ENCODE measurements at regions not wholly inside any gene's neighbourhood (a gene's known extent, or its start where the extent isn't known, plus 50 kb on each side); places are given as distances from the start of the nearest gene placed in this dataset.
"Not testable (repeated sequence)": the region's sequence is repeated elsewhere in the genome, so short reads cannot be mapped to it uniquely, and the experiment has no call there.

DNA sequence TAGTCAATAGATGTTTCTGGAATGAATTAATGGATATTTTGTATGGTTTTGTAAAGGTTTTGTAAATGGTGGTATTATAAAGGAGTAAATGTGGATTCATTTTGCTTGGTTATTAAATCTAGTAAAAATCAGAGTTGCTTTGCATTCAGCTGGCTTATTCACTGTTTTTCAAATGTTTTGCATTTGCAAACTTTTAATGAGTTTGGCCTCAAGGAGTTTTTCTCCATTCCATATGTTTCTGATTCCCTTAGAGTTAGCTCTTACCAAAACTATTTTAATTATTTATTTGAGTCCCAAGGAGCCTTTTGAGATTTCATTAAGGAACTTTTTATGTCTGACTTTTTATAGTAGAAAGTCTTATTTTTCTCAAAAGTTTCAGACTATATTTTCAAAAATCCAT, 992.2 kb downstream of the DIPK2A start:
- DNase-seq, result no peak

DNA sequence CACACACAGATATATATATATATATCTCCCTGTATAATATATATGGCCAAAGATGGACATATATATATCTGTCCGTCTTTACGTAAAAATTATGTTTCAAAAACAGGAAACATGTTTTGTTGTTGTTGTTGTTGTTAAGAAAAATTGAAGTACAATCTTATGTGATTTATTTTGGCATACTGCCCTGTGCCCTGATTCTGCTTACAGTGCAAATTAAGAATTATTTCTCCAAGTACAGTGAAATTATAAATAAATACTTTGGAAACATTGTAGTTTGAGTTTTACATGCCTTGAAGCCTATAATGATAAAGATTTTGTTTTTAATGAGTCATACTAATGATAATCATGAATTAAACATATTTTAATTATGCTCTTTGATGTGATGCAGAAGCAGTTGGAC, 994.9 kb downstream of the DIPK2A start:
- DNase-seq, result no peak

DNA sequence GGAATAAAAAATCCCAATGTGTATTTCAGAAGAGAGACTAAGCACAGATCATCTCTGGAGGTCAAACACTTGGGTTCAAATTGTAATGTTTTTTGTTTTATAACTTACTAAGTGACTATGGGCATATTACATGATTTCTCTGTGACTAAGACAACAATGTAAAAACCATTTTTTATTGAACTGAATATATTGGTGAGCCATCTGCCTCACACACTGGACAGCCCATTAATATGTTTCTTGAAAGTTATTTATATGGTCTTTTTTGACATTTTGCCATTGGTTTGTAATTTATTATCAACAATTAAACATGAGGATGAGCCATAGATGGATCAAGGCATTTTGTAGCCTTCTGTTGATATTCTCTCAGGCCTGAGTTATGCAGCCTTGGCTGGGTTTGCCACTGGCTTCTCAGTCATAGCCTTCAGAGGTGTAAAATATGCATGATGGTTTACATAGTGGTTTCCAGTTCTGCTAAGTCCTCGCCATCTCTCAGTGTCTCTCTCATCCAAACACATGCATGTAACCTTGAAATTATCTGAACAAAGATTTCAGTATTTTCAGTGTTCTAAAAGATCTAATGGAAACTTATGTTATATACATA, 997.2 kb downstream of the DIPK2A start:
- DNase-seq, result no peak

DNA sequence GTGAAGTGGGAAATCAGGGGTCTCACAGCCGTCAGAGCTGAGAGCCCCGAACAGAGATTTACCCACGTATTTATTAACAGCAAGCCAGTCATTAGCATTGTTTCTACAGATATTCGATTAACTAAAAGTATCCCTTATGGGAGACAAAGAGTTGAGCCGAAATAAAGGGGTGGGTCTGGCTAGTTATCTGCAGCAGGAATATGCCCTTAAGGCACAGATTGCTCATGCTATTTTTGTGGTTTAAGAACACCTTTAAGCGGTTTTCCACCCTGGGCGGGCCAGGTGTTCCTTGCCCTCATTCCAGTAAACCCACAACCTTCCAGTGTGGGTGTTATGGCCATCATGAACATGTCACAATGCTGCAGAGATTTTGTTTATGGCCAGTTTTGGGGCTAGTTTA, 1012.9 kb downstream of the DIPK2A start:
- not testable (repeated sequence) for DNase-seq

DNA sequence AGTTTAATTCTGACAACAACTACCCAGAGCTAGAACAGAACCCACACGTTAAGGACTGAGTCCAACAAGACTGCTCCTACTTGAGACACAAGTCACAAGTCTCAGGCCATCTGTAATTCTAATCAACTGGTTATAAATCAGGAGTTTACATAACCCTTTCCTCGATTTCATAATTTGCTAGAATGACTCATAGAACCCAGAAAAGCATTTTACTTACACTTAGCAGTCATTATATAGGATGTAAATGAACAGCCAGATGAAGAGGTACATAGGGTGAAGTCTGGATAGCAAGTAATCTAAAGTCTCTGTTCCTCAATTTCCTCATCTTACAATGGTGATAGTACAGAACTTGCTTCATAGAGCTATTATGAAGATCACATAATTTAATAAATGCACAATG, 1018.2 kb downstream of the DIPK2A start:
- no peak for DNase-seq

DNA sequence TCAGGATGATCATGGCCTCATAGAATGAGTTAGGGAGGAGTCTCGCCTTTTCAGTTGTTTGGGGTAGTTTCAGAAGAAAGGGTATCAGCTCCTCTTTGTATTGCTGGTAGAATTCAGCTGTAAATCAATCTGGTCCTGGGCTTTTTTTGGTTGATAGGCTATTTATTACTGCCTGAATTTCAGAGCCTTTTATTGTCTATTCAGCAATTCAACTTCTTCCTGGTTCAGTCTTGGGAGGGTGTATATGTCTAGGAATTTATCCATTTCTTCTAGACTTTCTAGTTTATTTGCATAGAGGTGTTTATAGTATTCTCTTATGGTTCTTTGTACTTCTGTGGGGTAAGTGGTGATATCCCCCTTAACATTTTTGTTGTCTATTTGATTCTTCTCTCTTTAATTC, 1024.2 kb downstream of the DIPK2A start:
- no peak for DNase-seq

DNA sequence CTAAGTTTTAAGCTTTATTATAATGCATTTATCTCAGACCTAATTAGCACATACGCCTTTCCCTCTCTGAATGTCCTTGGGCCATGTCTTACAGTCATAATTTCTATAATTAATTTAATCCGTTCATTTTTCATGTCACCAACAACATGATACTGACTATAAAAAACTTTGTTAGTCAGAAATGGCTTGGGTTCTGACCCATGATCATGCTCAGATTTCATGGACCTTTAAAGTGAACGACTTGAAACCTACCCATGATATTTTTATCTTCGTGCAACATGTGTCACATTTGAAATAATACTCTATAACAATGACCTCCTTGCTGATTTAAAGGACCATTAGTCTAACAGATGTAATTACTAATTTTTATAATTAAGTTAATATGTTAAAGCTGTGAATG, 1033.8 kb downstream of the DIPK2A start:
- no peak for DNase-seq

DNA sequence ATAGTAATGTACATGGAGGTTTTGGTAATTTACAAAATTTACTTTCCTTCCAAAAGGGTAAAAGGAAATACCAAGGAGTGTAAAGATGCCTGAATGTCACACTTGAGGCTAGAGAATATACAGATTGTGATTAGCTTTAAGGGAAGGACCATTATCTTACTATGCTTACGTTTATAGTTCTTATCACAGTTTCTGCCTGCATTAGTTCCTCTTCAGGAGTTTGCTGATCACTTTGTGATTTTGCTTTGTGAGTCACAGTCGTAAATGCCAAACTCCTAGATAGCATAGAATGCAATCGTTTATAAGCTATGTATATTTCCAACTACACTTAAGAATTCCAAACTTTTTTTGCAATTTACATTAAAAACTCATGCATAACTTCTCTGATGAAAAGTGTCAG, 1034.6 kb downstream of the DIPK2A start:
- DNase-seq, result no peak

DNA sequence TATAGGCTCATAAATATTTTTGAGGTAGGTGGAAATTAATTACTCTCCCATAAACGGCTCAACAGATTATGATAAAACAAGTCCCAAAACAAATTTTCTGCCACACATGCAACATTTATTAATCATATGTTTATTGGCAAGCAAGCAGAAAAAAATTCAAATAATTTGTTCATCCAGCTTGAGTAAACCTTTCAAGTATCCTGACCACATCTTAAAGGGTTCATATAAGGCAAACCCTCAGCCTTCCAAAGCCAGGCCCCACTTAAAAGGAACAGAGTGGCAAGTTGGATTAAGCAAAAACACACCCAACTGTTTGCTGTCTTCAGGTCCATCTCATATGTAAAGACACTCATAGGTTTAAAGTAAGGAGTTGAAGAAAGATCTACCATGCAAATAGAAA, 1042.3 kb downstream of the DIPK2A start:
- DNase-seq, result no peak

DNA sequence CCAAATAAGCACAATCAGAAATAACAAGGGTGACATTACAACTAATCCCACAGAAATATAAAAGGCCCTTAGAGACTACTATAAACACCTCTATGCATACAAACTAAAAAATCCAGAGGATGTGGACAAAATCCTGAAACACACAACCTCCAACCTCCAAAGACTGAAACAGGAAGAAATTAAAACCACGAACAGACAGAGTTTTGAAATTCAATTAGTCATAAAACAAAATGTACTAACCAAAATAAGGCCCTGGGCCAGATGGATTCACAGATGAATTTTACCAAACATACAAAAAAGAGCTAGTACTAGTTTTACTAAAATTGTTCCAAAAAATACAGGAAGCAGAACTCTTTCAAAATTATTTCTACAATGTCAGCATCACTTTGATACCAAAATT, 1043.6 kb downstream of the DIPK2A start:
- no peak for DNase-seq

DNA sequence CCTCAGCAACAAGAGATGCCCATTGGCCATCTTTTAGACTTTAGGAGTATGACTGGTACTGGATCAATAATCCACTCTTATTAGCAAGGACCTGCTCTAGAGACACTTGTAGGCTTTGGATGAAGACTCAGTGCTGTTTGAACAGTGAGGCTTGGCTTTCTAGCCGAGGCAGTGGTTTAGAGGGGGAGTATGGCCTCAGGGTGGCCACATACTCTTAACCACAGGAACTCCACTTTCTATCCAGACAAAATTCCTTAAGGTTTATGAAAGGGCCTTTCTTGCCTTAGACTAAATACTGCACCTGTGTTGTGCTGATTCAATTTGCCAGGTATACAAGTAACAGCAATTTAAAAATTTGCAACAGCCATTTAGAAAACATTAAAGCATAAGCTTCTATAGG, 1046.3 kb downstream of the DIPK2A start:
- DNase-seq, result no peak

DNA sequence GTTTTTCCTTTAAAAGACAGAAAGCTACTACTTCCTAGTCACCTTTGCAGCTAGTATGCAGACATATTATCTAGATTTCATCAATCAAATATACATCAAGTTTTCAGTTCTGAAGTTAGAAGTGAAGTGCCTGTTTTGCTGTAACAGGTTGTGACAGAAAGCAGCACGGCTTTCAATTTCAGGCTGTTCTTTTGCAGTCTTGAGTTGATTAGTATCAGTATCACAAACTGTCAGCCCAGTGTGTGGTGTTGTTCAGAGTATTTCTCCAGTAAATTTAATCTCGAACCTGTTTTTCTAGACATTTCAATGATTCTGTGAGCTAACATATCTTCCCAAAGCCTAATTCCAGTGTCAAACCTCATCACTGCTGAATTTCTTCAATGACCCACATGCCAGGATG, 1050.8 kb downstream of the DIPK2A start:
- no peak for DNase-seq

DNA sequence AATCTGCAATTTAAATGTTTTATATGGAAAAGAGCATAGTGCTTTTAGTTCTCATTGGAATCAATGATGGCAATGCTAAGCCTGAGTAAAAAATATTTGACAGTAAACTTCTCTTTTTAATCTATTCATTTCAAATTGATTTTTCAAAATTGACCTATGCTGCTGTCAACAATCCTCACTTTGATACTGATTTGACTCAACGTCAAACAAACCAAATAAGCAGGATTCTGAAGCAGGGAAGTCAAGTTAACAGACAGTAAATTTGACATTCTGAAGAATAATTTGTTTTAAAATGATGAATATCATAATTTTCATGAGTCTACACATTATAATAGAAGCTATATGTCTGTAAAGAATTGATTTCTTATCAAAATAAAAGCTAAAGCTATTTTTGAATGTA, 1053.1 kb downstream of the DIPK2A start:
- DNase-seq, result no peak

DNA sequence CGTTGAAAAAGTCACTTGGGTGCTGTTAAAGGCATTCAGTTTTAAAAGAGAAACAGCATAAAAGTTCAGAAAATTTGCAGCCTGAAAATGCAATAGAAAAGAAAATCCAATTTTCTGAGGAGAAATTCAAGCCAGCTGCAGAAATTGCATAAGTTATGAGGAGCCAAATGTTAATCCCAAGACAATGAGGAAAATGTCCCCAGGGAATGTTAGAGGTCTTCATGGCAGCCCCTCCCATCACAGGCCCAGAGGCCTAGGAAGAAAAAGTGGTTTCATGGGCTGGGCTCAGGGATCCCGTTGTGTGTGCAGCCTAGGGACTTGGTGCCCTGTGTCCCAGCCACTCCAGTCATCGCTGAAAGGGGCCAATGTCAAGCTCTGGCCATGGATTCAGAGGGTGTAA, 1055.6 kb downstream of the DIPK2A start:
- not testable (repeated sequence) for DNase-seq

DNA sequence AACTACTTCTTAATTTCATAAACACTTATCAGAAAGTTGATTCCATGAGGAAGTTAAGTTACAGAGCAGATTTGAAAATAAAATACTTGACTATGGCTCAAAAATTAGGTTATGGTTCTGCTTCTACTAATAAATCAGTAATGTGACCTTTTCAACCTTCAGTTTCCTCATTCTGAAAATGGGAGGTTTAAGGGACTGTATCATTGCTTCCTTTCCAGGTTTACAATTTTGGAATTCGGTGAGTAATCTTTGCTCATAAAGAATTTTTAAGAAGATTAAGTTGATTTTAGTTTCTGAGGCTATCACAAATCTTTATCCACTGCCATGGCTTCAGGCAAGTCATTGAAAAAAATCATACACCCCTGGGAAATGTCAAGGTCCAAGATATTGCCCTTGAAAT, 1061.2 kb downstream of the DIPK2A start:
- DNase-seq, result no peak

DNA sequence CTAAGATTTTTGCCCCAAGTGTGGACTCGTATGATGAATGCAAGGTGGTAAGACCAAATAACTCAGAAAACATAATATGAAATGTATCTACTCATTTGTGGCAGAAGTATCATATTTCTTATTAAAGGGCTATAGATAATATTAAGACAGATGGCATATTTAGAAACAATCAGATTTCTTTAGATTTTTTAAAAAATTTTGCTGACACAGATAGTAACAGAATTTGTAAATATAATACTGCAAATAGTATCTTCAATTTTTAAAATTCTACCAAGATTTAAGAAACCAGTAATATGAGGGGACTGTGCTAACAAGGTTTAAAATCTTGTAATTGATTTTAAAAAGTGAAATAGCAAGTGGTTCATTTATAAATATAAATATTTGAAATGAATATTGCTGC, 1064.1 kb downstream of the DIPK2A start:
- DNase-seq, result no peak

DNA sequence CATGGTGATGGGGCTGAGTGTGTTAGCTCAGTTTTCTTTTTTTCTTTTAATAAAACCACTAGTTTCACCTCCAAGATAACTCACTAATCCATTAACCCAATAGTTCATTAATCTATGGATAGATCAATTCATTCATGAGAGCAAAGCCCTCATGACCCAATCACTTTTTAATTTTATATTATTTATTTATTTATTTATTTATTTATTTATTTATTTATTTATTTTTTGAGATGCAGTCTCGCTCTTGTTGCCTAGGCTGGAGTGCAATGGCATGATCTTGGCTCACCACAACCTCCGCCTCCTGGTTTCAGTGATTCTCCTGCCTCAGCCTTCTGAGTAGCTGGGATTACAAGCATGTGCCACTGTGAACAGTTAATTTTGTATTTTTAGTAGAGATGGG, 1082.4 kb downstream of the DIPK2A start:
- not testable (repeated sequence) for DNase-seq

DNA sequence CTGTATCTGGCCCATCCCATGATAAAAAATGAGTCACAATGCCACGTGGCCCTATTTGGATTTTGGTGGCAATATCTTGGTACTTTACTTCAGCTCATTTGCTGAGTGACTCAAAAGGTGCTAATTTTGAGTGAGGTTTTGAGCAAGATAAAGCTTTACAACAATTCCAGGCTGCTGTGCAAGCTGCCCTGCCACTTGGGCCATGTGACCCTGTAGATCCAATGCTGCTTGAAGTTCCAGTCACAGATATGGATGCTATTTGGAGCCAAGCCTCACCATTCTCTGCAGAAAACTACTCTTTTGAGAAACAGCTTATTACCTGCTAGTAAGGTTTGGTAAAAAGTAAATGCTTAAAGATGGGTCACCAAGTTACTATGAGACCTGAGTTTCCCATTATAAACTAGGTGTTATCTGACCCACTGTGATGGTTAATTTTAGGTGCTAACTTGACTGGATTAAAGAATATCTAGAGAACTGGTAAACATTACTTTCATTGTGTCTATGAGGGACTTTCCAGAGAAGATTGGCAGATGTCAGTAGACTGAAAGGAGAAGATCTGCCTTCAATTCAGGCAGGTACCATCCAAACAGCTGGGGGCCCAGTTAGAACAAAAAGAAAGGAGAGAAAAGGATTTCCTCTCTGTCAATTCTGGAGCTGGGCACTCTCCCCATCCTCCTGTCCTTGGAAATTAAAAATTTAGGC, 1083.9 kb downstream of the DIPK2A start:
- DNase-seq, result no peak

DNA sequence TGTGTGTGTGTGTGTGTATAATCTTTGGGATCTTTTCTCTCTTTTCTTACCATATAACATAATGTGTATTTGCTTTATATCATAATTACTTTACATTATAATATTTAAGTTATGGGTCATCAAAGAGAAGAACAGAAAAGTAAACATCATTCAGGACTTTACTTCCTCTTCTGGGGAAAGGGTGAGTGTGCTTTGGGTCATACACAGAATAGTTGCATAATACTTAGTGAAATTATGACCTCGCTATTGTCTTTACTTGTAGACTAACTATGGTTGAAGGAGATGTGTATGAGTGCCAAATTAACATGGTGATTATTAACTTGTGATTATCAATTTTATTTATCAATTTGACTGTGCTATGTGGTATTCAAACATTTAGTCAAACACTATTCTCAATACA, 1086.9 kb downstream of the DIPK2A start:
- DNase-seq, result no peak

DNA sequence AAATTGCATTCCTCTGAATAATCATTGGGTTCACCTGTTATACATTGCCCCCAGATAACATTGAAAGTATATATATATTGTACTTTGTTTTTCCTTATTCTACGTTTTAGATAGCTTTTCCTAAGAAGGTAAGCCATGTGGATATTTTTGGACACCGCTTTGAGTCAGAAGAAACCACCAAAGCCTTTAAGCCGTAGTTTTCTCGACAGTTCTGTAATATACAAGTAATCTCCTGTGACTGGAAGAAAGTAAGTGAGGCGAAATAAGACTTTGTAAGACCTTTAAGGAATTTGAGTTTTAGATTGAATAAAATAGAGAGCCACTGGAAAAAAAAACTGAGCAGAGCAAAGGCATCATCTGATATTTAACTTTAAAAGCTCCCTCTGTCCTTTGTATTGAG, 1092.0 kb downstream of the DIPK2A start:
- DNase-seq, result no peak

DNA sequence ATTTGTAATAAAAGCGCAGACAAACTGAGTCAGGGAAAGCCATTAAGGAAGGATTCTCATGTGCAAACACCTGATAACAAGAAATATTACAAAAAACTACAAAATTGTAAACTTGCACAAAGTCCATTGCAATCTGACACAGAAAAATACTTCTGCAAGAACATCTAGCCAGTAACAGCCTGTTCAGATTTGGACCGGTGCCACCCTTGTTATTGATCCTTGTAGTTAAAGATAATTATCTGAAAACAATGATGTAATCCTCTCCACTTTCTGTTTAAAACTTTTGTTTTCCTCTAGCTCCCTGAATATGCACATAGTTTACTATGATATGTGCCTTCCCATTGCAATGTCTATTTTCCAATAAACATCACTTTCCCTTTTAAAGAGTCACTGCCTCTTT, 1090.2 kb downstream of the PLOD2 start:
- DNase-seq, result no peak

DNA sequence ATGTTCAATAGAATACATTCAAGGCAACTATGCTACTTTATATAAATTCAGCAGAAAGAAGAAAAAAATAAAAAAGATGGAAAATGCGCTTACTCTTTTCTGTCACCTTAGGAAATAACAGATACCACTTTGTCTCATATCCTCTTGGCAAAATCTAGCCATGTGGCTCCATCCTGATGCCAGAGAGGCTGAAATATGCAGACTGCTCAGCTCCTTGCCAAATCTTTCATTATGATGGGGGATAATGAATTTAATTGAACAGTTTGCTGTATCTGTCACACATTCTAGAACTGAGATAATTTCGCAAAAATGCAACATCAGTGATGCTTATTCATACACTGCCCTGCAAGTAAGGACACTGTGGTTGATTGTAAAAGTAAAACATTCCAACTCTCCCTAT, 1081.5 kb downstream of the PLOD2 start:
- no peak for DNase-seq

DNA sequence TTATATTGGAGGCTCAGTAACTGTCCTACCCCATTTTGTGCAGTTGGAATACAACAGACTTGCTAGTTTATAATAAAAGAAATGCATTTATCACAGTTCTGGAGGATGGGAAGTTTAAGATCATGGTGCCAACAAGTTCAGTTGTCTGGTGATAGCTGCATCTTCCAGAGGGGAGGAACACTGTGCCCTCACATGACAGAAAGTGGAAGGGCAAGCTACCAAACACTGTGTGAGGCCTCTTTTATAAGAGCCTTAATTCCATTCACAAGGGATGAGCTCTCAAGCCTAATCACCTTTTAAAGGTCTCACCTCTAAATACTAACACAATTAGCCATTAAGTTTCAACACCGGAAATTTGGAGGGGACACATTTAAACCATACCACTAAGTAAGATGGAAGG, 1073.9 kb downstream of the PLOD2 start:
- no peak for DNase-seq

DNA sequence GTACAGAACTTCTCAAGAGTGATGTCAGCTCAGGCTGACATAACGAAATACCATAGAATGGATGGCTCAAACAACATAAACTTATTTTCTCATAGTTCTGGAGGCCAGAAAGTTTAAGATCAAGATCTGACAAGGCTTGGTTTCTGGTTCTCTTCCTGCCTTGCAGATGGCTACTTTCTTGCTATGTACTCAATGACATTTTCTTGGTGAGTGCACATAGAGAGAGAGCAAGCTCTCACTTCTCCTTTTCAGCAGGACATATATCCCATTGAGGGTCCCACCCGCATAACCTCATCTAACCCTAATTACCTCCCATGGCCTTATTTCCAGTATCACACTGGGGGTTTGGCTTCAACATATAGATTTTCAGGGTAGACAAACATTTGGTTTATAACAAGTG, 1072.1 kb downstream of the PLOD2 start:
- no peak for DNase-seq

DNA sequence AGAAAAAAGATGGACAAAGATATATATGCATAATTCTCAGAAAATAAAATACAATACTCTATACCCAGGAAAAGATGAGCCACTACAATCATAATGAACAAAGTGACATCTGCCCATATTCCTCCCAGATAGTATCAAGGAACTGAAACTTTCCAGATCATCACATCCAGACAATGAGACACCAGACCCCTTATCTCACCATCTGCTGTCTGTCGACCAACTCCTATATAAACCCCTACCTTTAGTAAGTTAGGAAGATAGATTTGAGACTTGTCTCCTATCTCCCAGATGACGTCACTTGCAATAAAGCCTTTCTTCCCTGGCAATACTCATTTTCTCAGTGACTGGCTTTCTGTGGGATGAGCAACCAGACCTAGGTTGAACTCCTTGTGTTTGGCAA, 1071.6 kb downstream of the PLOD2 start:
- no peak for DNase-seq
